ENCODE measurements at regions not wholly inside any gene's neighbourhood (a gene's known extent, or its start where the extent isn't known, plus 50 kb on each side); places are given as distances from the start of the nearest gene placed in this dataset.

DNA sequence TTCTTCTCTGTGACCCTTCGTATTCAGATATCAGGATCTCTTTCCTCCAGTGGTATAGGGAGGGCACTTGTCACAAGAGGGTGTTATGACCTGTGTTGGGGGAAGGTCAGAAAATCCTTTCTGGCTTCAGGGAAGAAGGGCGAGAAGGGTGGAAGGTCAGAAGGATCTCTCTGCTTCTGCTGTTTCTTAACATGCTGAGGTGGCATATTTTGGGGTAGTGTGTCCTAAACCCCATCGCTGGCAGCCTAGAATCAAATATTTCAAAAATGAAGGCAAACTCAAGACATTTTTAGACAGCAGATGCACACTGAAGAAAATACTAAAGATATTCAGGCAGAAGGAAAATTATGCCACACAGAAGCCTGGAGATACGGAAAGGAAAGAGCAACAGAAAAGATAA lies 207.6 kb downstream of the TM2D1 start:
- TF ChIP-seq EZH2 (IDR thresholded peaks at IDR 0.05; ENCODE audit: insufficient read depth, poor library complexity, severe bottlenecking) = no peak
- TF ChIP-seq EZH2phosphoT487 (IDR thresholded peaks at IDR 0.05; ENCODE audit: insufficient read depth, low read depth) = no peak

All from GM23248 (cell line).